Kidney (tissue), 13 donors: ENCODE measurements at regions not wholly inside any gene's neighbourhood (a gene's known extent, or its start where the extent isn't known, plus 50 kb on each side); places are given as distances from the start of the nearest gene placed in this dataset.

ENCODE experiments used
- DNase-seq, 5 donors: peaks; one replicate each; pipeline ENCODE4 v3.0.0-alpha.2; 2013 to 2020
- FAIRE-seq: peaks from 2 replicates; lab custom pipeline; 2012; peaks lifted over from hg19 to GRCh38; lab: Jason Lieb, UNC
- H3K27ac ChIP-seq, 2 donors: one replicate each; pipeline ENCODE4 v1.7.0; 2013; ENCODE audit warnings: low read depth in 2 of 2, low read length in 2 of 2, inconsistent platforms in 1 of 2
- H3K27me3 ChIP-seq: one replicate; pipeline ENCODE4 v1.7.1; 2013; ENCODE audit warnings: low read length, inconsistent platforms; ENCODE audit not compliant: control insufficient read depth, insufficient read depth
- H3K36me3 ChIP-seq, 3 donors: one replicate each; pipeline versions ENCODE4 v1.7.0 to v1.7.1; 2013; ENCODE audit warnings: low read length in 3 of 3, control low read depth in 1 of 3, inconsistent platforms in 1 of 3; ENCODE audit not compliant: insufficient read depth in 3 of 3, control insufficient read depth in 2 of 3
- H3K4me1 ChIP-seq, 3 donors: one replicate each; pipeline versions ENCODE4 v1.7.0 to v1.7.1; 2013; ENCODE audit warnings: low read length in 3 of 3, inconsistent platforms in 1 of 3, low read depth in 1 of 3; ENCODE audit not compliant: control insufficient read depth in 2 of 3, insufficient read depth in 2 of 3
- H3K4me3 ChIP-seq, 3 donors: one replicate each; pipeline versions ENCODE4 v1.7.0 to v1.8.1; 2013; ENCODE audit warnings: low read length in 3 of 3, control low read depth in 1 of 3, inconsistent platforms in 1 of 3
- H3K9ac ChIP-seq, 3 donors: one replicate each; pipeline versions ENCODE4 v1.7.0 to v1.7.1; 2013; ENCODE audit warnings: low read length in 3 of 3, control low read depth in 1 of 3, inconsistent platforms in 1 of 3
- H3K9me3 ChIP-seq, 3 donors: one replicate each; pipeline versions ENCODE4 v1.7.0 to v1.7.1; 2013; ENCODE audit warnings: low read length in 3 of 3, control low read depth in 1 of 3, inconsistent platforms in 1 of 3; ENCODE audit not compliant: control insufficient read depth in 2 of 3, insufficient read depth in 1 of 3
- CTCF ChIP-seq: IDR thresholded peaks from 3 replicates; pipeline ENCODE4 v1.5.1; 2012; ENCODE audit warnings: mild to moderate bottlenecking, moderate library complexity, borderline replicate concordance; ENCODE audit not compliant: insufficient read depth; ENCODE audit errors: extremely low read depth
- intact Hi-C: fragments of 100-400 bp; cut with DNase I; formaldehyde crosslinking; loops from one replicate; pipeline ENCODE4 v1.11.1; 2022
- donor health status: control.
- donor health status: control.
- donor health status: control.
- donor health status: control.
- donor health status: control.
- donor health status: DM: yes; HTN: yes; CAD: no.
- donor health status: Normal renal cell carcinoma (clear cell type).

- no peak overlapping the region for H3K27ac ChIP-seq
- no peaks in the 10 kb centered on the region for H3K9me3 ChIP-seq
- intact Hi-C loops, result no loop called here
- no peak overlapping the region for H3K4me3 ChIP-seq
- no peaks in the 10 kb centered on the region for H3K4me1 ChIP-seq
- FAIRE-seq (no peak), DNase-seq (no peak)
- no peak overlapping the region for H3K9ac ChIP-seq
- no peaks in the 10 kb centered on the region for H3K36me3 ChIP-seq
- no peak for TF ChIP-seq CTCF
- H3K27me3 ChIP-seq, result no peaks in the 10 kb centered on the region
Measured at GRCh38 chr6:113356139-113356538, 501.0 kb upstream of the MARCKS start.

- no peak for FAIRE-seq
- H3K4me3 ChIP-seq, result no peak overlapping the region
- no peaks in the 10 kb centered on the region for H3K27me3 ChIP-seq
- H3K4me1 ChIP-seq, result no peaks in the 10 kb centered on the region
- no peak overlapping the region for H3K27ac ChIP-seq
- DNase-seq, result no peak
- no peaks in the 10 kb centered on the region for H3K36me3 ChIP-seq
- H3K9me3 ChIP-seq, result no peaks in the 10 kb centered on the region
- TF ChIP-seq CTCF, result no peak
- intact Hi-C loops, result no loop called here
- no peak overlapping the region for H3K9ac ChIP-seq
Measured at GRCh38 chr6:113357041-113357440, 500.1 kb upstream of the MARCKS start.

- Histone ChIP-seq H3K9ac (no peak overlapping the region), H3K27me3 (no peaks in the 10 kb centered on the region), H3K36me3 (no peaks in the 10 kb centered on the region), H3K27ac (no peak overlapping the region), H3K4me3 (no peak overlapping the region), H3K4me1 (no peaks in the 10 kb centered on the region), H3K9me3 (no peaks in the 10 kb centered on the region)
- TF ChIP-seq CTCF, result no peak
- intact Hi-C loops, result no loop called here
- no peak for FAIRE-seq
- no peak for DNase-seq
Measured at GRCh38 chr6:113358063-113358583, 499.0 kb upstream of the MARCKS start.
